ENCODE measurements at regions not wholly inside any gene's neighbourhood (a gene's known extent, or its start where the extent isn't known, plus 50 kb on each side); places are given as distances from the start of the nearest gene placed in this dataset.

GRCh38 chrX:126886997-126887396, 67.5 kb downstream of the PRR32 start:
- Histone ChIP-seq H3K27me3 (ENCODE audit: insufficient read depth, low read length, poor library complexity) (no peaks in the 10 kb centered on the region), H3K4me1 (ENCODE audit: insufficient read depth, low read length) (no peaks in the 10 kb centered on the region), H3K9ac (ENCODE audit: low read depth, low read length) (no peak overlapping the region), H3K27ac (ENCODE audit: low read length) (no peak overlapping the region), H3K36me3 (ENCODE audit: insufficient read depth, low read length) (no peaks in the 10 kb centered on the region), H4K20me1 (ENCODE audit: insufficient read depth, low read length) (no peaks in the 10 kb centered on the region), H3K4me3 (ENCODE audit: low read depth in 1 of 2, low read length in 2 of 2) (no peak overlapping the region), H3K4me2 (ENCODE audit: insufficient read depth, low read length) (no peak overlapping the region), H3K9me3 (ENCODE audit: insufficient read depth, low read length, severe bottlenecking) (no peaks in the 10 kb centered on the region), H2AFZ (ENCODE audit: low read depth, low read length) (no peak overlapping the region), H3K79me2 (ENCODE audit: insufficient read depth, low read length) (no peaks in the 10 kb centered on the region)
- ATAC-seq (ENCODE audit: insufficient read depth, low read depth) (no peak), DNase-seq (no peak)
- TF ChIP-seq CTCF (IDR thresholded peaks at IDR 0.05; ENCODE audit: borderline replicate concordance, extremely low read depth, low read length, poor library complexity, severe bottlenecking) = no peak
- no peak for TF ChIP-seq EZH2 (IDR thresholded peaks at IDR 0.05; ENCODE audit: borderline replicate concordance, low read depth, low read length, severe bottlenecking)

GRCh38 chrX:126900937-126901336, 81.4 kb downstream of the PRR32 start:
- no peak for ATAC-seq (ENCODE audit: insufficient read depth, low read depth)

GRCh38 chrX:126929071-126929470, 109.5 kb downstream of the PRR32 start:
- ATAC-seq (ENCODE audit: insufficient read depth, low read depth) = no peak
- H3K79me2 ChIP-seq (ENCODE audit: insufficient read depth, low read length) = no peaks in the 10 kb centered on the region
- no peak overlapping the region for H3K4me2 ChIP-seq (ENCODE audit: insufficient read depth, low read length)
- no peak overlapping the region for H2AFZ ChIP-seq (ENCODE audit: low read depth, low read length)
- no peaks in the 10 kb centered on the region for H3K9me3 ChIP-seq (ENCODE audit: insufficient read depth, low read length, severe bottlenecking)
- H3K27me3 ChIP-seq (ENCODE audit: insufficient read depth, low read length, poor library complexity) = no peaks in the 10 kb centered on the region
- no peak overlapping the region for H3K27ac ChIP-seq (ENCODE audit: low read length)
- no peak overlapping the region for H3K9ac ChIP-seq (ENCODE audit: low read depth, low read length)
- no peak overlapping the region for H3K4me3 ChIP-seq (ENCODE audit: low read depth in 1 of 2, low read length in 2 of 2)
- no peaks in the 10 kb centered on the region for H3K4me1 ChIP-seq (ENCODE audit: insufficient read depth, low read length)
- DNase-seq = no peak
- H3K36me3 ChIP-seq (ENCODE audit: insufficient read depth, low read length) = no peaks in the 10 kb centered on the region
- no peaks in the 10 kb centered on the region for H4K20me1 ChIP-seq (ENCODE audit: insufficient read depth, low read length)
- TF ChIP-seq EZH2 (IDR thresholded peaks at IDR 0.05; ENCODE audit: borderline replicate concordance, low read depth, low read length, severe bottlenecking) = no peak
- no peak for TF ChIP-seq CTCF (IDR thresholded peaks at IDR 0.05; ENCODE audit: borderline replicate concordance, extremely low read depth, low read length, poor library complexity, severe bottlenecking)

More at GRCh38 chrX:126900937-126901336, 81.4 kb downstream of the PRR32 start:
- Histone ChIP-seq H3K4me1 (ENCODE audit: insufficient read depth, low read length) (no peaks in the 10 kb centered on the region), H3K36me3 (ENCODE audit: insufficient read depth, low read length) (no peaks in the 10 kb centered on the region), H3K27ac (ENCODE audit: low read length) (no peak overlapping the region), H3K4me2 (ENCODE audit: insufficient read depth, low read length) (no peak overlapping the region), H2AFZ (ENCODE audit: low read depth, low read length) (no peak overlapping the region), H3K79me2 (ENCODE audit: insufficient read depth, low read length) (no peaks in the 10 kb centered on the region), H3K9me3 (ENCODE audit: insufficient read depth, low read length, severe bottlenecking) (no peaks in the 10 kb centered on the region), H3K4me3 (ENCODE audit: low read depth in 1 of 2, low read length in 2 of 2) (no peak overlapping the region), H3K9ac (ENCODE audit: low read depth, low read length) (no peak overlapping the region), H4K20me1 (ENCODE audit: insufficient read depth, low read length) (no peaks in the 10 kb centered on the region), H3K27me3 (ENCODE audit: insufficient read depth, low read length, poor library complexity) (no peaks in the 10 kb centered on the region)
- TF ChIP-seq EZH2 (IDR thresholded peaks at IDR 0.05; ENCODE audit: borderline replicate concordance, low read depth, low read length, severe bottlenecking) (no peak), CTCF (IDR thresholded peaks at IDR 0.05; ENCODE audit: borderline replicate concordance, extremely low read depth, low read length, poor library complexity, severe bottlenecking) (no peak)
- DNase-seq = no peak

- no peak overlapping the region for H3K27ac ChIP-seq (ENCODE audit: low read length)
- ATAC-seq (ENCODE audit: insufficient read depth, low read depth) (no peak), DNase-seq (no peak)
- H3K27me3 ChIP-seq (ENCODE audit: insufficient read depth, low read length, poor library complexity) = no peaks in the 10 kb centered on the region
- H4K20me1 ChIP-seq (ENCODE audit: insufficient read depth, low read length) = no peaks in the 10 kb centered on the region
- no peak for TF ChIP-seq EZH2 (IDR thresholded peaks at IDR 0.05; ENCODE audit: borderline replicate concordance, low read depth, low read length, severe bottlenecking)
- TF ChIP-seq CTCF (IDR thresholded peaks at IDR 0.05; ENCODE audit: borderline replicate concordance, extremely low read depth, low read length, poor library complexity, severe bottlenecking) = no peak
- H3K9ac ChIP-seq (ENCODE audit: low read depth, low read length) = no peak overlapping the region
- no peak overlapping the region for H3K4me2 ChIP-seq (ENCODE audit: insufficient read depth, low read length)
- H3K36me3 ChIP-seq (ENCODE audit: insufficient read depth, low read length) = no peaks in the 10 kb centered on the region
- H3K4me1 ChIP-seq (ENCODE audit: insufficient read depth, low read length) = no peaks in the 10 kb centered on the region
- H2AFZ ChIP-seq (ENCODE audit: low read depth, low read length) = no peak overlapping the region
- no peak overlapping the region for H3K4me3 ChIP-seq (ENCODE audit: low read depth in 1 of 2, low read length in 2 of 2)
- H3K9me3 ChIP-seq (ENCODE audit: insufficient read depth, low read length, severe bottlenecking) = no peaks in the 10 kb centered on the region
- H3K79me2 ChIP-seq (ENCODE audit: insufficient read depth, low read length) = no peaks in the 10 kb centered on the region
Observed at GRCh38 chrX:126967225-126967624, 147.7 kb downstream of the PRR32 start.

Measured in DND-41 (cell line).